GM12873 (cell line): ENCODE measurements at regions not wholly inside any gene's neighbourhood (a gene's known extent, or its start where the extent isn't known, plus 50 kb on each side); places are given as distances from the start of the nearest gene placed in this dataset.

ENCODE experiments used
- CTCF ChIP-seq: IDR thresholded peaks from 2 replicates; pipeline ENCODE4 v1.5.1; 2012; ENCODE audit warnings: low read depth, mild to moderate bottlenecking, moderate library complexity, low read length, control low read depth; ENCODE audit not compliant: insufficient read depth; ENCODE audit errors: missing control alignments

DNA sequence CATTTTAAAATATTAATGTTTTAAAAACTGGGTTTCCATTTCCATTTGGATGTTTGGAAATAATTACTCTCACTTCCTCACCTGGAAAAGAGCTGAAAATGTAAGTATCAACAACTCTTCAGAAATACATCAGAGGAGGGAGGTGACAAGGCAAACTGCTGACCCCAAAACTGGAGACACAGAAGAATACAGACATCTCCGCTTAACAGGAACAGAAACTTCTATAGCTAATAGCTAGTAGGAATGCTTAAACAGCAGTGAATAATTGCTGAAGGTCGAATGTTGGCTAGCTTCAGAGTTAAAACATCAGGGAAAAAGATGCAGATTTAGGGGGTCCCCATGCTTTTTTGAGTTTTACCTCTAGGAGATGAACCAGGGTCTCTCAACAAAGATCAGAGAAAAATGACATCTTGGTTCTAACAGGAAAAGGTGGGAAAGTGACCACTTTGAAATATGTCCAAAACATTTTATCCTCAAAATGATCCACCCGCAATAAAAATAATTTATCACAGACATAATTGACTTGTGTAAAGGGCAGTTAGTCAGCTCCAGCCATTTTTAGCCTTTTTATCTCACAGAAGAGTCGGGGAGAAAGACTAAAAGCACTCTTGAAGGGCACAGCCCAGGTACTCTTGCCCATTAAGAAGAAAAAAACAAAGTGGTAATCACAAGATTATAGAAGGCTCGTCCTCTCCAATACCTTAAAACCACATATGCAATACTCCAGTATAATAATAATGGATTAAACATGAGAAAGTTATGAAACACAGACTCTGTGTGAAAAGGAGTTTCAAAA, 1474.9 kb downstream of the EFNA5 start:
- no peak for TF ChIP-seq CTCF

GRCh38 chr5:106189121-106189809, 1481.5 kb downstream of the EFNA5 start:
- TF ChIP-seq CTCF: no peak

GRCh38 chr5:106185661-106186081, 1485.1 kb downstream of the EFNA5 start:
- TF ChIP-seq CTCF: no peak

GRCh38 chr5:106174903-106175302, 1495.8 kb downstream of the EFNA5 start:
- no peak for TF ChIP-seq CTCF

GRCh38 chr5:106172681-106173532, 1497.8 kb downstream of the EFNA5 start:
- no peak for TF ChIP-seq CTCF

DNA sequence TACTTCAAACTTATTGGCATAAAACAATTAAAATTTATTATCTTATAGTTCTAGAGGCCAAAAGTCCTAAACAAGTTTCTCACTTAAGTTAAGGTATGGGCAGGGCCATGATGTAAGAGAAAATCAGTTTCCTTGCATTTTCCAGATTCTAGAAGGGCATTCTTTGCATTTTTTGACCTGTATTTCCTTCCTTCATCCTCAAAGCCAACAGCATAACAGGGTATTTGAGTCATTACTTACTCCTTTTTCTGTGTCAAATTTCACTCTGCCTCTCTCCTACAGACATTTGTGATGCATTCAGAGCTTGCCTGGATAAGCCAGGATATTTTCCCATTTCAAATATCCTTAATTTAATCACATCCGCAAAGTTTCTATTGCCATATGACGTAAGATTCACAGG, 1499.0 kb downstream of the EFNA5 start:
- TF ChIP-seq CTCF: no peak

DNA sequence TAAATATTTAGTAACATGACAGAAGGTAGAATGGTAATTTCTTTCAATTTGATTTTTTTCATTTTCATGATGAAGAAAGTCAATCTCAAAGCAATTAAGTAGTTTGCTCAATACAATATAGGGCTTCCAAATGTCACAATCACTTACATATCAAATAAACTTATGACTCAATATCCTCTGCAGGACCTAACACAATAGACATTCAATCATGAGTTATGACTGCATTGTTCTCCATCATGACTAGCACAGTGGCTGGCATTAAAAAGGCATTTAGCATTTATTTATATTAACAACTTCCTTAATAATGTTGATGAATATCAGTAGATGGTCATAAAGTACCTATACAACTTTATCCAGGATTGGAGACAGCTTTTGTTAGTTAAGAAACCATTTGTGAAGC, 1499.6 kb downstream of the EFNA5 start:
- no peak for TF ChIP-seq CTCF
